Adrenal gland (tissue), 5 donors: ENCODE measurements at regions not wholly inside any gene's neighbourhood (a gene's known extent, or its start where the extent isn't known, plus 50 kb on each side); places are given as distances from the start of the nearest gene placed in this dataset.

Source experiments
- CTCF ChIP-seq, 6 experiments: fragments of 450-650 bp in 4 of 6; fragments of 200-600 bp in 2 of 6; sonication (generic) in 1 of 6; IDR thresholded peaks; 1 replicate in 5 of 6; 2 replicates in 1 of 6; pipeline versions ENCODE4 v1.5.1 to v1.8.0; 2016 to 2021; ENCODE audit warnings: antibody characterized with exemption in 6 of 6, mild to moderate bottlenecking in 2 of 6, moderate library complexity in 1 of 6
- POLR2A ChIP-seq, 2 donors: fragments of 450-650 bp; IDR thresholded peaks; one replicate each; pipeline ENCODE4 v1.6.1; 2017; ENCODE audit warnings: antibody characterized with exemption in 2 of 2, mild to moderate bottlenecking in 2 of 2, moderate library complexity in 1 of 2
- donor health status: DM: no; HTN: no; CAD: no.

- TF ChIP-seq CTCF (IDR thresholded peaks at IDR 0.05) = no peak
- no peak for TF ChIP-seq POLR2A (IDR thresholded peaks at IDR 0.05)
These were observed 419.2 kb downstream of the NR4A2 start for GRCh38 chr2:155913356-155913755.
